NCI-H345 treated with DMSO at 0.1 percent for 48 hours (cell line): ENCODE measurements at regions not wholly inside any gene's neighbourhood (a gene's known extent, or its start where the extent isn't known, plus 50 kb on each side); places are given as distances from the start of the nearest gene placed in this dataset.

Experiments
- DNase-seq: peaks from one replicate; lab custom pipeline; 2025; ENCODE audit not compliant: unreplicated experiment; lab: John Stamatoyannopoulos, UW

GRCh38 chr1:68954841-68955240 is 458.0 kb upstream of the DEPDC1 start:
- DNase-seq = no peak

GRCh38 chr1:68955424-68955823 is 458.5 kb upstream of the DEPDC1 start:
- DNase-seq = no peak

DNA sequence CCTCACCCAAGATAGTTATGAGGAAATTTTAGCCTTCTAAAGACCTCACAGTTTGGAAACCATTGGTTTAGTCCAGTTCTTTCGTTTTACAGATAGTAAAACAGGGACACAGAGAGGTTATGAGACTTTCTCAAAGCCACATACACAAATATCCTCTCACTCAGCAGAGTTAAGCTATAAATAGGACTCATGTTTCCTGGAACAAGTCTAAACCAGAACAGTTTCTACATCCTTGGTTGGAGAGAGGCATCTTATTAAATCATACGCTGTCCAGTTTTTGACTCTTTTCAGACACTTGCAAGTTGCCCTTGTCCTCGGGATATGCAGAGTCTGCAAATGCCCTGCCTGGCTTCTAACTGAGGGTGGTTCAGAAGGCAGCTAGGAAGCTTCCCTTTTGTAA is 462.1 kb upstream of the DEPDC1 start:
- no peak for DNase-seq

DNA sequence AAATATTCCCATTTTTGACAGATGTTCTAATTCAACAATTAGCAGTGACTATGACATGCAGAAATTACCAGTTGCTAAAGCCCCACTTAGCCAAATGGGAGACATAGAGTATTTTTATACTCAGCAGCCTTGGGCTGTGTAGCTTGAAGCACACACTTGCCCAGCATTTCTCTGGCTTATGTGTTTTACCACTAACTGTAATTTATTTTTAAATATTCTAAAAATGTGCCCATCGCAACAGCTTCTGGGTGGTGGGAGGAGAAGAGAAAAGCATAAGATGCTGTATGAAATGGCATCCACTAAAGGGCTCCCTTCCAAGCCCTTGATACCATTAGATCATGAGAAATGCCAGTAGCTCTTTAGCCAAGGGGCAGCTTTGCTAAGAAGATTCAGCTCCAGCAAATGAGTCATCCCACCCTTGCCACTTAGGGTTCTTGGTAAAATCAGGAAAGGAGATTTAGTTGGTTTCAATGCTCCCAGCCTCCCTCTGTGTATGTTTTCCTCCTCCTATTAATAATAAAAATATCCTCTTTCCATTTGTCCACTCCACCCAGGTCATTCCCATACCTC is 462.7 kb upstream of the DEPDC1 start:
- DNase-seq = no peak

GRCh38 chr1:68961143-68961542 is 464.3 kb upstream of the DEPDC1 start:
- DNase-seq = no peak

GRCh38 chr1:68963353-68963752 is 466.5 kb upstream of the DEPDC1 start:
- no peak for DNase-seq

GRCh38 chr1:68969441-68969840 is 472.6 kb upstream of the DEPDC1 start:
- DNase-seq = no peak

DNA sequence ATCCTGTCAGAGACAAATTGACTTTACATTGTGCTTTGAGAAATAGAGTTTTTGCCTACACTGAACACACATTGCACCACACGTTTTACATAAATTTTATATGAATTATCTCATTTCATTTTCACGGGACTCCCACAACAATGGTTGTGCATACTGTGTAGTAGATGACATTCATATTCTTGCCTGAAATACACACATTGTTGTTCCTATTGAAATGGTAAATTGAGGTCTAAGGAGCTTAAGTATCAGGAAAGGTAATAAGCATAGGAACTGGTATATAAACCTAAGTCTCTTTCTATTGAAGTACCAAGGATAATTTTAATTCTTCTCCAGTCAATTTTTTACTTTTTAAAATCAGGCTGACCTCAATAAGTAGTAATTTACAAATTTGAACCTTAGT is 473.7 kb upstream of the DEPDC1 start:
- no peak for DNase-seq

- no peak for DNase-seq
Observed at GRCh38 chr1:68973459-68974244, 476.8 kb upstream of the DEPDC1 start.

- no peak for DNase-seq
Observed at GRCh38 chr1:68974447-68974846, 477.6 kb upstream of the DEPDC1 start.

GRCh38 chr1:68975212-68975933 is 478.5 kb upstream of the DEPDC1 start:
- DNase-seq = no peak

GRCh38 chr1:68976916-68977610 is 480.2 kb upstream of the DEPDC1 start:
- no peak for DNase-seq

- DNase-seq = no peak
Observed at GRCh38 chr1:68979891-68980290, 483.0 kb upstream of the DEPDC1 start.

DNA sequence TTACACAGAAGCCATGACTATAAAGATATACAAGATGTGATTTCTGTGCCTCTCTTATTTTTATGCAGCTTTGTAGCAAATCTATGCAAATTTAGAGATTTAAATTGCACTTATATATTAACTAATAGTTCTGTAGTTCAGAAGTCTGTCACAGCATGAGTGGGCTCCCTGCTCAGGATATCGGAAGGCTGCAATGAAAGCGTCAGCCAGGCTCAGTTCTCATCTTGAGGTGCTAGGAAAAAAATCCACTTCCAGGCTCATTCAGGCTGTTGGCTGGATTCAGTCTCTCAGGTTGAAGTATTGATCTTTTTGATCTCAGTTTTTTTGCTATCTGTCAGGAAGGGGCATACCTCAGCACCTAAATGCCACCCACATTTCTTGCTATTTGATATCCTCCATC is 487.4 kb upstream of the DEPDC1 start:
- DNase-seq = no peak

DNA sequence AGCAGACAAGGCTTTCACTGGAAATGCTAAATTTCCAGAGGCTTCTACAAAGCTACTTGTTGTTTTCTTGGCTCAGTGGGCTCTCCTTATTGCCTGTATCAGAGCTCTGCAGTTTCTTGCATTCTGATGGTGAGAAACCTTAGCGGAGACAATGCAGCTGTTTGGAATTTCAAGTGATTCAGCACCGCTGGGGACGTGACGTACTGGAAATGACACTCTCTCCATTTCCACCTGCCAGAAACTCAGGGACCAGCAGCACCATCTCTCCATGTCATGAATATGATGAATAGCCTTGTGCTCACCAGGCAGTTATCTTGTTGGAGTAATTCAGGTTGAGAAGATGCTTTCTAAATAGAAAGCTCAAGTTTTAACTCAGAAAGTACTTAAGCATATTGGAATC is 497.2 kb upstream of the DEPDC1 start:
- DNase-seq = no peak

DNA sequence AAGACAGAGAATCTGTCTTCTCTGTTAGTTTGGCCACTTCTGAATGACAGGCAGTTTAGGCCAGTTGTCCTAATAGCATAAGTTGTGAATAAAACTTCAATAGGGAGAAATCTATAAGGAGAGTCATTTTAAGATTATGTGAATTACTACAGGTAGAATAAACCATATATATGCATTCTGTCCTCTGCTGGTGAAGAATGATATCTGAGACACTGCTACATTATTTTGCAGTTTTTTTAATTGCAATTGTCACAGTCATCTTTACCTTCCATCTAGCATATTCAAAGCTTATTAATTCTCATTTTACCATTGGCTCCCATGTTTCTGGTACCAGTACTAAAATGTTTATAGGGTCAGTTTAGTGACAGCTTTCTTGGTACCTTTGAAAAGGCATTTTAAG is 519.6 kb upstream of the DEPDC1 start:
- no peak for DNase-seq

DNA sequence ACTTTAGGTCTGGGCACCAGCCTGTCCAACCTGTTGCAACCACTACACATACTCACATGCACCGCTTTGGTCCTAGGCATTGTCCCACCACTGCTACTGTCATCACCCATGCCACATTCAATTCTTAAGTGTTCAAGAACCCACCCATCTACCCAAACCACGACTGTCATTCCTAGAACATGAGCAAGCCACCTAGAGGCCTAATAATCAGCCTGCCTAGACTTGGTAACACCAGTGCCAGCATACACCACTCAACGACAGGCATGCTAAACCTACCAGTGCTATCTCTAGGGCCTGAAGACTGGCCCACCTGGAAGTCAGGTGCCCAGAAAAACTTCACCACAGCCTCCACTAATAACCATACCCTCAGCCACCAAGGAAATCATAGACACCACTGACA is 532.8 kb upstream of the DEPDC1 start:
- no peak for DNase-seq

GRCh38 chr1:69038379-69038778 is 529.3 kb upstream of the LRRC7 start:
- no peak for DNase-seq

DNA sequence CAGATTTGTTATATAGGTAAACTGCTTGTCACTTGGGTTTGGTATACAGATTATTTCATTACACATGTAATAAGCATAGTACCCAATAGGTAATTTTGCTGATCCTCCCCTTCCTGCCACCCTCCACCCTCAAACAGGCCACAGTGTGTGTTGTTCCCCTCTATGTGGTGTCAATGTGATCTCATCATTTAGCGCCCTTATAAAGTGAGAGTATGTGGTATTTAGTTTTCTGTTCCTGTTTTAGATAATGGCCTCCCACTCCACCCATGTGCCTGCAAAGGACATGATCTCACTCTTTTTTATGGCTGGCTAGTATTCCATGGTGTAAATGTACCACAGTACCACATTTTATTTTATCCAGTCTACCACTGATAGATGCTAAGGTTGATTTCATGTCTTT is 522.1 kb upstream of the LRRC7 start:
- DNase-seq = no peak

GRCh38 chr1:69055194-69055593 is 512.5 kb upstream of the LRRC7 start:
- DNase-seq = peak; percentile 10

DNA sequence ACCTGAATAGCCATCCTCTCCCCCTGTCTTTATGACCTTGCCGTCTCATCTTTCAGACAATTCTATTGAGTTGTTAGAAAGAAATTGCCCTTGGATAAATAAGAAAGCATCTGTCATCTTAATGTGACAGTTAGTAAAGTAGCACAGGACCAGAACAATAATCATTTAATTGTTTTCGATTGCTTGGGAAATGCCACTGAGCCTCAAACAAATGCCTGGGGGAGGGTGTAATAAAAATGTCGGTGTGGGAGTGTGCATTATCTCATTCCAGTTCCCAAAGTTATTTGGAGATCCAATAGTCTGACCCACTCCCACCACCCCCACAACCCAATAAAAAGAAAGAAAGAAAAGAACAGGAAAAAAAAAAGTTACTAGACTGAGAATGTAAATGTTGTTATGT is 509.3 kb upstream of the LRRC7 start:
- no peak for DNase-seq
